Heart left ventricle (tissue), 13 donors: ENCODE measurements at regions not wholly inside any gene's neighbourhood (a gene's known extent, or its start where the extent isn't known, plus 50 kb on each side); places are given as distances from the start of the nearest gene placed in this dataset.

Experiments
- POLR2A ChIP-seq, 2 donors: fragments of 450-650 bp; IDR thresholded peaks; one replicate each; pipeline ENCODE4 v1.6.1; 2017; ENCODE audit warnings: antibody characterized with exemption in 2 of 2, mild to moderate bottlenecking in 2 of 2, moderate library complexity in 2 of 2
- TF ChIP-seq, protein P1 (sequence below), 12 donors: fragments of 200-600 bp; sonication (generic) in 4 of 12; IDR thresholded peaks; one replicate each; pipeline versions ENCODE4 v1.5.0 to v1.8.0; 2018 to 2022; ENCODE audit warnings: antibody characterized with exemption in 12 of 12, mild to moderate bottlenecking in 5 of 12
- donor health status: ischemic (EF 13 %, LVEDD 7.1; RV severe dilation, severe dysfunction).
- donor health status: DM: no; HTN: yes; CAD: no.
- donor health status: DM: no; HTN: no; CAD: no.
- donor health status: ischemic (EF 25% LVEDD 6.9; RV normal size, moderate dysfunction).
- donor health status: ischemic (EF 25% LVEDD 5.7; RV mildly dilated, moderate dysfunction).
- donor health status: ischemic (EF 35%, LVEDD 5.7; RV mildly dilated, moderate dysfunction).
- donor health status: nonischemic (EF 11% LVEDD 7.7; RV severe dilation, severe dysfunction).
- donor health status: DM: yes; HTN: yes; CAD: no.
- donor health status: PGD.
- donor health status: ischemic (EF 29% LVEDD 5.4; RV normal size, mild dysfunction).
- donor health status: nonischemic (EF 23%, LVEDD 6.1; RV moderate dilation, normal function).

DNA sequence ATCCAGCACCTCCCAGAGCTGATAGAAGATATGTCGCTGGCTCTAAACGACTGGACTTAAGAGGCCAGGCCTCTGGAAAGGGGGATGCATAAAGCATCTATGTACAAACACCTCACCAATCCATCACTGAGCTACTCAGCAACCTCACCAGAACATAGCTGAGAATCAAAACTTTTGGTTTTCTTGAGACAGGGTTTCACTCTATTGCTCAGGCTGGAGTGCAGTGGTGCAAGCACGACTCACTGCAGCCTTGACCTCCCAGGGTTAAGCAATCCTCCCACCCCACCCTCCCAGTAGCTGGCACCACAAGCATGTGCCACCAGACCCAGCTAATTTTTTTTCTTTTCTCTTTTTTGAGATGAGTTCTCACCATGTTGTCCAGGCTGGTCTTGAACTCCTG, 62.9 kb upstream of the MSH6 start:
- TF ChIP-seq, protein P1, sequence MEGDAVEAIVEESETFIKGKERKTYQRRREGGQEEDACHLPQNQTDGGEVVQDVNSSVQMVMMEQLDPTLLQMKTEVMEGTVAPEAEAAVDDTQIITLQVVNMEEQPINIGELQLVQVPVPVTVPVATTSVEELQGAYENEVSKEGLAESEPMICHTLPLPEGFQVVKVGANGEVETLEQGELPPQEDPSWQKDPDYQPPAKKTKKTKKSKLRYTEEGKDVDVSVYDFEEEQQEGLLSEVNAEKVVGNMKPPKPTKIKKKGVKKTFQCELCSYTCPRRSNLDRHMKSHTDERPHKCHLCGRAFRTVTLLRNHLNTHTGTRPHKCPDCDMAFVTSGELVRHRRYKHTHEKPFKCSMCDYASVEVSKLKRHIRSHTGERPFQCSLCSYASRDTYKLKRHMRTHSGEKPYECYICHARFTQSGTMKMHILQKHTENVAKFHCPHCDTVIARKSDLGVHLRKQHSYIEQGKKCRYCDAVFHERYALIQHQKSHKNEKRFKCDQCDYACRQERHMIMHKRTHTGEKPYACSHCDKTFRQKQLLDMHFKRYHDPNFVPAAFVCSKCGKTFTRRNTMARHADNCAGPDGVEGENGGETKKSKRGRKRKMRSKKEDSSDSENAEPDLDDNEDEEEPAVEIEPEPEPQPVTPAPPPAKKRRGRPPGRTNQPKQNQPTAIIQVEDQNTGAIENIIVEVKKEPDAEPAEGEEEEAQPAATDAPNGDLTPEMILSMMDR (IDR thresholded peaks at IDR 0.05), result no peak
- no peak for TF ChIP-seq POLR2A (IDR thresholded peaks at IDR 0.05)
